NB4 (cell line): ENCODE measurements at regions not wholly inside any gene's neighbourhood (a gene's known extent, or its start where the extent isn't known, plus 50 kb on each side); places are given as distances from the start of the nearest gene placed in this dataset.

Experiments
- CTCF ChIP-seq: IDR thresholded peaks from one replicate; pipeline ENCODE4 v1.5.1; 2012; ENCODE audit warnings: low read depth, low read length
- MAX ChIP-seq: IDR thresholded peaks from 2 replicates; pipeline ENCODE4 v1.6.1; 2011; ENCODE audit warnings: low read depth, low read length
- POLR2A ChIP-seq: IDR thresholded peaks from 2 replicates; pipeline ENCODE4 v1.6.1; 2011; ENCODE audit warnings: mild to moderate bottlenecking; ENCODE audit not compliant: insufficient read length; ENCODE audit errors: extremely low read depth

- TF ChIP-seq CTCF (no peak), MAX (no peak), POLR2A (no peak)
Measured at GRCh38 chr21:16169102-16169511, 439.3 kb downstream of the USP25 start.
